ENCODE measurements at regions not wholly inside any gene's neighbourhood (a gene's known extent, or its start where the extent isn't known, plus 50 kb on each side); places are given as distances from the start of the nearest gene placed in this dataset.

- Histone ChIP-seq H3K9me1 (ENCODE audit: insufficient read depth, low read length) (no peaks in the 10 kb centered on the region), H4K5ac (ENCODE audit: low read depth, low read length) (no peak overlapping the region), H3K27ac (ENCODE audit: insufficient read depth, low read length) (no peak overlapping the region), H3K4me3 (ENCODE audit: insufficient read depth, low read depth, low read length) (no peak overlapping the region), H2BK120ac (ENCODE audit: low read depth, low read length) (no peak overlapping the region), H2AK9ac (replicated peaks; ENCODE audit: low read depth, low read length, poor library complexity) (no peak overlapping the region), H3K9me3 (ENCODE audit: control insufficient read depth, insufficient read depth, low read length) (peaks cover 12% of the 10 kb centered on the region), H3K14ac (replicated peaks; ENCODE audit: low read depth, low read length) (no peak overlapping the region), H2BK20ac (ENCODE audit: low read depth, low read length) (no peak overlapping the region), H2BK15ac (ENCODE audit: low read depth, low read length) (no peak overlapping the region), H3K9ac (ENCODE audit: low read depth, low read length) (no peak overlapping the region), H3K23ac (ENCODE audit: low read depth, low read length) (no peak overlapping the region), H3K56ac (ENCODE audit: extremely low read depth, insufficient read depth, low read length) (no peak overlapping the region), H4K20me1 (ENCODE audit: insufficient read depth, low read length) (no peaks in the 10 kb centered on the region), H2AK5ac (ENCODE audit: low read depth, low read length) (no peak overlapping the region), H3K79me1 (ENCODE audit: low read depth in 1 of 2, low read length in 2 of 2) (no peaks in the 10 kb centered on the region), H3K36me3 (ENCODE audit: control insufficient read depth, insufficient read depth, low read length) (no peaks in the 10 kb centered on the region), H3K4ac (ENCODE audit: low read depth, low read length) (no peak overlapping the region), H3K27me3 (ENCODE audit: control insufficient read depth, insufficient read depth, low read length) (no peaks in the 10 kb centered on the region), H3K18ac (ENCODE audit: low read depth, low read length) (no peak overlapping the region), H4K8ac (ENCODE audit: low read depth in 2 of 2, low read length in 2 of 2) (no peak overlapping the region), H3K4me1 (ENCODE audit: control insufficient read depth, insufficient read depth, low read length) (no peaks in the 10 kb centered on the region), H3K4me2 (ENCODE audit: low read depth, low read length) (no peak overlapping the region), H2AFZ (replicated peaks; ENCODE audit: low read length, poor library complexity) (no peak overlapping the region), H4K91ac (ENCODE audit: insufficient read depth, low read depth, low read length) (no peak overlapping the region), H2BK5ac (ENCODE audit: low read depth, low read length, poor library complexity, severe bottlenecking) (no peak overlapping the region)
- no TSS peak for BruUV-seq (replicated peaks)
- ATAC-seq (ENCODE audit: low read depth) = no peak
- DNase-seq = no peak
- intact Hi-C loops (cut with micrococcal nuclease) (no loop called here), in situ Hi-C loops (cut with MboI; ENCODE audit: low sequenced_read_pairs) (no loop called here), dilution Hi-C loops (cut with HindIII; ENCODE audit: low sequenced_read_pairs, unreplicated experiment) (no loop called here)
- POLR2A ChIA-PET (ENCODE audit: unreplicated experiment) = no interaction called here
- TF ChIP-seq POLR2A (IDR thresholded peaks at IDR 0.05; ENCODE audit: low read depth, low read length) (no peak), NFE2L2 (IDR thresholded peaks at IDR 0.05; ENCODE audit: low read depth, low read length) (no peak), ELK1 (IDR thresholded peaks at IDR 0.05; ENCODE audit: borderline replicate concordance, low read depth, low read length) (no peak)
- CTCF ChIA-PET = no interaction called here
- no CpG with 5 or more reads among the region's 1 CpG for WGBS, 2 experiments (ENCODE audit: extremely low coverage in 2 of 2, insufficient read length in 1 of 2)
Observed at GRCh38 chr6:19052219-19052618, 665.1 kb downstream of the RNF144B start.

All from IMR-90 (cell line).